ENCODE measurements at regions not wholly inside any gene's neighbourhood (a gene's known extent, or its start where the extent isn't known, plus 50 kb on each side); places are given as distances from the start of the nearest gene placed in this dataset.

DNA sequence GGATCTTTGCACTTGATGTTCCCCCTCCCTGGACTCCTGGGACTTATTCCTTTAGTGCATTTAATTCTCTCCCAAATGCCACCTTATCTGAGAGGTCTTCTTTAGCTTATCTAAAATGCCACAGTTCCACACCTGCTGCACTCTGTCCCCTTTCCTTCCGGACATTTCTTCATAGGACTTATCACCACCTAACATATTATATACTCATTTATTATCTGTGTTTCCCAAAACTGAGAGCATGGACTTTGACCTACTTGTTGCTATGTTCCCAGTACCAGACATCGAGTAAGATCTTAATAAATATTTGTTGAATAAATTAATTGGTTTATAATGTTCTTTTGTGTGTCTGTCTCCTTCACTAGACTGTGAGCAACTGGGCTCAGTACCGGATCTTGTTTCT, 585.3 kb downstream of the INSC start:
- WGBS (ENCODE audit: low lambda C conversion rate), result 46% methylated on average over 3 of the region's 3 CpGs
- no peak for TF ChIP-seq FOSL2 (CRISPR knock-in tag; IDR thresholded peaks at IDR 0.05)
- TF ChIP-seq, protein P1, sequence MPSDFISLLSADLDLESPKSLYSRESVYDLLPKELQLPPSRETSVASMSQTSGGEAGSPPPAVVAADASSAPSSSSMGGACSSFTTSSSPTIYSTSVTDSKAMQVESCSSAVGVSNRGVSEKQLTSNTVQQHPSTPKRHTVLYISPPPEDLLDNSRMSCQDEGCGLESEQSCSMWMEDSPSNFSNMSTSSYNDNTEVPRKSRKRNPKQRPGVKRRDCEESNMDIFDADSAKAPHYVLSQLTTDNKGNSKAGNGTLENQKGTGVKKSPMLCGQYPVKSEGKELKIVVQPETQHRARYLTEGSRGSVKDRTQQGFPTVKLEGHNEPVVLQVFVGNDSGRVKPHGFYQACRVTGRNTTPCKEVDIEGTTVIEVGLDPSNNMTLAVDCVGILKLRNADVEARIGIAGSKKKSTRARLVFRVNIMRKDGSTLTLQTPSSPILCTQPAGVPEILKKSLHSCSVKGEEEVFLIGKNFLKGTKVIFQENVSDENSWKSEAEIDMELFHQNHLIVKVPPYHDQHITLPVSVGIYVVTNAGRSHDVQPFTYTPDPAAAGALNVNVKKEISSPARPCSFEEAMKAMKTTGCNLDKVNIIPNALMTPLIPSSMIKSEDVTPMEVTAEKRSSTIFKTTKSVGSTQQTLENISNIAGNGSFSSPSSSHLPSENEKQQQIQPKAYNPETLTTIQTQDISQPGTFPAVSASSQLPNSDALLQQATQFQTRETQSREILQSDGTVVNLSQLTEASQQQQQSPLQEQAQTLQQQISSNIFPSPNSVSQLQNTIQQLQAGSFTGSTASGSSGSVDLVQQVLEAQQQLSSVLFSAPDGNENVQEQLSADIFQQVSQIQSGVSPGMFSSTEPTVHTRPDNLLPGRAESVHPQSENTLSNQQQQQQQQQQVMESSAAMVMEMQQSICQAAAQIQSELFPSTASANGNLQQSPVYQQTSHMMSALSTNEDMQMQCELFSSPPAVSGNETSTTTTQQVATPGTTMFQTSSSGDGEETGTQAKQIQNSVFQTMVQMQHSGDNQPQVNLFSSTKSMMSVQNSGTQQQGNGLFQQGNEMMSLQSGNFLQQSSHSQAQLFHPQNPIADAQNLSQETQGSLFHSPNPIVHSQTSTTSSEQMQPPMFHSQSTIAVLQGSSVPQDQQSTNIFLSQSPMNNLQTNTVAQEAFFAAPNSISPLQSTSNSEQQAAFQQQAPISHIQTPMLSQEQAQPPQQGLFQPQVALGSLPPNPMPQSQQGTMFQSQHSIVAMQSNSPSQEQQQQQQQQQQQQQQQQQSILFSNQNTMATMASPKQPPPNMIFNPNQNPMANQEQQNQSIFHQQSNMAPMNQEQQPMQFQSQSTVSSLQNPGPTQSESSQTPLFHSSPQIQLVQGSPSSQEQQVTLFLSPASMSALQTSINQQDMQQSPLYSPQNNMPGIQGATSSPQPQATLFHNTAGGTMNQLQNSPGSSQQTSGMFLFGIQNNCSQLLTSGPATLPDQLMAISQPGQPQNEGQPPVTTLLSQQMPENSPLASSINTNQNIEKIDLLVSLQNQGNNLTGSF (CRISPR knock-in tag; IDR thresholded peaks at IDR 0.05), result no peak
- TF ChIP-seq ZNF121 (CRISPR knock-in tag; IDR thresholded peaks at IDR 0.05), result no peak
- TF ChIP-seq HMGXB3 (CRISPR knock-in tag; IDR thresholded peaks at IDR 0.05; ENCODE audit: borderline replicate concordance), result no peak
- TF ChIP-seq SIN3B (IDR thresholded peaks at IDR 0.05; ENCODE audit: low read length), result no peak
- TF ChIP-seq ZNF20 (CRISPR knock-in tag; IDR thresholded peaks at IDR 0.05), result no peak
- no peak for TF ChIP-seq PAX8 (CRISPR knock-in tag; IDR thresholded peaks at IDR 0.05; ENCODE audit: borderline replicate concordance)
- TF ChIP-seq IRF9 (CRISPR knock-in tag; IDR thresholded peaks at IDR 0.05; ENCODE audit: borderline replicate concordance), result no peak
- TF ChIP-seq ZNF619 (CRISPR knock-in tag; IDR thresholded peaks at IDR 0.05), result no peak
- no peak for TF ChIP-seq ZBTB42 (CRISPR knock-in tag; IDR thresholded peaks at IDR 0.05)
- Histone ChIP-seq H2AFZ (ENCODE audit: low read length) (no peak overlapping the region), H3K9ac (ENCODE audit: insufficient read depth, low read depth, low read length) (no peak overlapping the region), H4K20me1 (ENCODE audit: insufficient read depth, low read length) (no peaks in the 10 kb centered on the region), H3K4me2 (ENCODE audit: low read depth, low read length) (no peak overlapping the region), H3K27me3 (ENCODE audit: control insufficient read depth in 1 of 2, insufficient read depth in 2 of 2, low read length in 2 of 2) (peaks cover 0 to 3% of the 10 kb centered on the region in 2 experiments; a peak in 1 of 5 replicates), H3K4me1 (ENCODE audit: insufficient read depth, low read length) (peaks cover 10% of the 10 kb centered on the region), H3K4me3 (replicated peaks in 1 of 3; ENCODE audit: insufficient read depth in 1 of 3, low read depth in 2 of 3, low read length in 3 of 3) (no peak overlapping the region), H3K27ac (ENCODE audit: extremely low read length, insufficient read depth, low read length) (no peak overlapping the region), H3K36me3 (replicated peaks in 1 of 2; ENCODE audit: control insufficient read depth in 1 of 2, insufficient read depth in 2 of 2, low read length in 2 of 2) (no peaks in the 10 kb centered on the region), H3K79me2 (ENCODE audit: insufficient read depth, low read length) (no peaks in the 10 kb centered on the region), H3K9me3 (ENCODE audit: low read length) (no peaks in the 10 kb centered on the region)
- in situ Hi-C loops (cut with HindIII; ENCODE audit: extremely low pct_ligation_motif_present, low pct_unique_long_range_greater_than_20kb) (no loop called here), intact Hi-C loops (cut with micrococcal nuclease; ENCODE audit: unreplicated experiment) (no loop called here)
- CTCF ChIA-PET (ENCODE audit: low intra/inter-chr PET ratio, low total read pairs), result no interaction called here
- POLR2A ChIA-PET, result no interaction called here
- no peak for FAIRE-seq
- no peak for DNase-seq (ENCODE audit: low spot score)
- BruUV-seq (replicated peaks), result no TSS peak
- no peak for ATAC-seq
